C4-2B (cell line): ENCODE measurements at regions not wholly inside any gene's neighbourhood (a gene's known extent, or its start where the extent isn't known, plus 50 kb on each side); places are given as distances from the start of the nearest gene placed in this dataset.

ENCODE experiments used
- CTCF ChIP-seq: fragments of 450-650 bp; conservative IDR thresholded peaks from 2 replicates; pipeline ENCODE4 v1.5.1; 2017; ENCODE audit warnings: mild to moderate bottlenecking
- ZFX ChIP-seq: fragments of 450-650 bp; IDR thresholded peaks from 2 replicates; pipeline ENCODE4 v1.6.1; 2017

DNA sequence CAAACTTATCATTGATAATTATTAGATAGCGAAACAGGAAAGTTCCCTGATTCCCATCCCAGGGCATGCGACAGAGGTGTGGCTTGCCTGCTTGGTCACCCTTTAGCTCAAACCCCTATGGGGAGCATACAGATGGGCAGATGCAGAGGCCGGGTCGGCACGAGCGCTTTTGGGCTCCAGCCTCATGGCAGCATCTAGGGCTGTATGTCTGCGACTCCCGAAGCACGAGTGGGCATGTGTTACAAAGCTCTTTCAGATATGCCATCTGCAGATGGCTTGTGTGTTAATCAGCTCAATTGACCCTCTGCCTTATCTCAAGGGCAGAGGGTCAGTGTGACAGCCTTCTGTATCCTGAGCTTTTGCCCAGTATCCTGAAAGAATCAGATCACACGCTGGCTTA is 2069.3 kb upstream of the RAG2 start:
- TF ChIP-seq CTCF (no peak), ZFX (no peak)
